Large intestine (tissue), 3 donors: ENCODE measurements at regions not wholly inside any gene's neighbourhood (a gene's known extent, or its start where the extent isn't known, plus 50 kb on each side); places are given as distances from the start of the nearest gene placed in this dataset.

ENCODE experiments used
- DNase-seq, 2 donors: peaks; one replicate each; pipeline versions ENCODE4 v3.0.0 to v3.0.0-alpha.2; 2013
- H3K27ac ChIP-seq: one replicate; pipeline ENCODE4 v1.5.1; 2013; ENCODE audit warnings: low read length
- H3K27me3 ChIP-seq: 2 replicates; pipeline ENCODE4 v1.6.1; 2013; ENCODE audit warnings: low read length; ENCODE audit not compliant: control insufficient read depth, insufficient read depth
- H3K36me3 ChIP-seq: 2 replicates; pipeline ENCODE4 v1.6.1; 2013; ENCODE audit warnings: low read length; ENCODE audit not compliant: control insufficient read depth, insufficient read depth
- H3K4me1 ChIP-seq: one replicate; pipeline ENCODE4 v1.6.1; 2013; ENCODE audit warnings: low read length; ENCODE audit not compliant: control insufficient read depth, insufficient read depth
- H3K4me3 ChIP-seq: one replicate; pipeline ENCODE4 v1.5.1; 2013; ENCODE audit warnings: low read length
- H3K9me3 ChIP-seq: one replicate; pipeline ENCODE4 v1.6.1; 2013; ENCODE audit warnings: mild to moderate bottlenecking, low read depth, low read length, moderate library complexity; ENCODE audit not compliant: control insufficient read depth
- WGBS: methylation state at CpG from one replicate; pipeline ENCODE4 v1.1.5; 2013; ENCODE audit warnings: low lambda C conversion rate; ENCODE audit not compliant: insufficient coverage; 5-methylcytosine and 5-hydroxymethylcytosine counted together

- H3K27ac ChIP-seq: no peak overlapping the region
- H3K4me3 ChIP-seq: no peak overlapping the region
- no peaks in the 10 kb centered on the region for H3K27me3 ChIP-seq
- no peaks in the 10 kb centered on the region for H3K36me3 ChIP-seq
- DNase-seq: no peak
- 100% methylated on average over 1 of the region's 3 CpGs for WGBS
- no peaks in the 10 kb centered on the region for H3K9me3 ChIP-seq
- no peaks in the 10 kb centered on the region for H3K4me1 ChIP-seq
Measured at GRCh38 chr7:20931739-20932138, 145.1 kb upstream of the SP8 start.

- no peak overlapping the region for H3K27ac ChIP-seq
- no peaks in the 10 kb centered on the region for H3K9me3 ChIP-seq
- H3K4me3 ChIP-seq: no peak overlapping the region
- 81% methylated on average over 2 of the region's 7 CpGs for WGBS
- no peak for DNase-seq
- no peaks in the 10 kb centered on the region for H3K27me3 ChIP-seq
- no peaks in the 10 kb centered on the region for H3K36me3 ChIP-seq
- no peaks in the 10 kb centered on the region for H3K4me1 ChIP-seq
Measured at GRCh38 chr7:20932785-20933527, 146.3 kb upstream of the SP8 start.

- no peak overlapping the region for H3K27ac ChIP-seq
Measured at GRCh38 chr7:20945451-20945850, 158.8 kb upstream of the SP8 start.

GRCh38 chr7:20952916-20953315, 166.2 kb upstream of the SP8 start:
- Histone ChIP-seq H3K4me3 (no peak overlapping the region), H3K27ac (no peak overlapping the region), H3K36me3 (no peaks in the 10 kb centered on the region), H3K27me3 (no peaks in the 10 kb centered on the region), H3K4me1 (no peaks in the 10 kb centered on the region), H3K9me3 (no peaks in the 10 kb centered on the region)
- no peak for DNase-seq
- 94% methylated on average over 3 of the region's 3 CpGs for WGBS

More at GRCh38 chr7:20945451-20945850, 158.8 kb upstream of the SP8 start:
- 100% methylated on average over 1 of the region's 2 CpGs for WGBS
- Histone ChIP-seq H3K36me3 (no peaks in the 10 kb centered on the region), H3K27me3 (no peaks in the 10 kb centered on the region), H3K9me3 (no peaks in the 10 kb centered on the region), H3K4me1 (no peaks in the 10 kb centered on the region), H3K4me3 (no peak overlapping the region)
- no peak for DNase-seq

GRCh38 chr7:20954711-20955619, 168.3 kb upstream of the SP8 start:
- H3K27me3 ChIP-seq: no peaks in the 10 kb centered on the region
- 60% methylated on average over 1 of the region's 4 CpGs for WGBS
- DNase-seq: no peak

GRCh38 chr7:20958572-20958971, 171.9 kb upstream of the SP8 start:
- Histone ChIP-seq H3K4me1 (no peaks in the 10 kb centered on the region), H3K27me3 (no peaks in the 10 kb centered on the region), H3K4me3 (no peak overlapping the region), H3K36me3 (no peaks in the 10 kb centered on the region), H3K27ac (no peak overlapping the region), H3K9me3 (no peaks in the 10 kb centered on the region)
- WGBS: no CpG with 5 or more reads among the region's 3 CpGs
- DNase-seq: no peak

More at GRCh38 chr7:20954711-20955619, 168.3 kb upstream of the SP8 start:
- Histone ChIP-seq H3K9me3 (no peaks in the 10 kb centered on the region), H3K36me3 (no peaks in the 10 kb centered on the region), H3K4me1 (no peaks in the 10 kb centered on the region), H3K27ac (no peak overlapping the region), H3K4me3 (no peak overlapping the region)

GRCh38 chr7:20959281-20959680, 172.6 kb upstream of the SP8 start:
- DNase-seq: no peak
- Histone ChIP-seq H3K4me3 (no peak overlapping the region), H3K9me3 (no peaks in the 10 kb centered on the region), H3K27me3 (no peaks in the 10 kb centered on the region), H3K4me1 (no peaks in the 10 kb centered on the region), H3K27ac (no peak overlapping the region), H3K36me3 (no peaks in the 10 kb centered on the region)
- WGBS: 60% methylated on average over 1 of the region's 1 CpG

GRCh38 chr7:20963556-20964280, 177.0 kb upstream of the SP8 start:
- Histone ChIP-seq H3K27me3 (no peaks in the 10 kb centered on the region), H3K9me3 (no peaks in the 10 kb centered on the region), H3K4me1 (no peaks in the 10 kb centered on the region), H3K4me3 (no peak overlapping the region), H3K36me3 (no peaks in the 10 kb centered on the region), H3K27ac (no peak overlapping the region)
- no peak for DNase-seq
- WGBS: 85% methylated on average over 1 of the region's 3 CpGs

GRCh38 chr7:20964281-20964918, 177.7 kb upstream of the SP8 start:
- H3K9me3 ChIP-seq: no peaks in the 10 kb centered on the region
- no peaks in the 10 kb centered on the region for H3K4me1 ChIP-seq
- 93% methylated on average over 2 of the region's 5 CpGs for WGBS
- H3K36me3 ChIP-seq: no peaks in the 10 kb centered on the region
- no peak for DNase-seq
- no peak overlapping the region for H3K27ac ChIP-seq
- no peak overlapping the region for H3K4me3 ChIP-seq
- H3K27me3 ChIP-seq: no peaks in the 10 kb centered on the region

GRCh38 chr7:20971219-20971618, 184.5 kb upstream of the SP8 start:
- Histone ChIP-seq H3K9me3 (no peaks in the 10 kb centered on the region), H3K4me3 (no peak overlapping the region), H3K36me3 (no peaks in the 10 kb centered on the region), H3K27ac (no peak overlapping the region), H3K4me1 (no peaks in the 10 kb centered on the region), H3K27me3 (no peaks in the 10 kb centered on the region)
- DNase-seq: no peak
- no CpG with 5 or more reads among the region's 3 CpGs for WGBS
